ENCODE measurements at regions not wholly inside any gene's neighbourhood (a gene's known extent, or its start where the extent isn't known, plus 50 kb on each side); places are given as distances from the start of the nearest gene placed in this dataset.

DNA sequence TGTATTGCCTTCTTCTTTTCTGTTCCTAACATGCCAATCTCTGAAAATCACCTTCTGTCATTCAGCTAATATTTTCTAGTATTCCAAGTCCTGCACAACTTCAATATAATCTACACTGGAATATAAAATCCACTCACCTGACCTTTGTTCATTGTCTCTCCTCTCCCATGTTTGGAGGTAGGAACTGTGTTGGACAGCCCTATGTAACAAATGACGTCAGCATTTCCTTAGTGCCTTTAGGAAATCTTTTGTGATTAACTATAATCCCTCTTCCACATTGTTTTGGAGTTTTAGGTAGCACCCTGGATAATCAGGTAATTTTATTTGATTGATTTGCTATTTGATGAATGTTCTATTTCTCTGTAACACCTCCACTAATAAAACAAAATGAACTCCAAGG, 814.8 kb upstream of the PRKX start:
- TF ChIP-seq, protein P1, sequence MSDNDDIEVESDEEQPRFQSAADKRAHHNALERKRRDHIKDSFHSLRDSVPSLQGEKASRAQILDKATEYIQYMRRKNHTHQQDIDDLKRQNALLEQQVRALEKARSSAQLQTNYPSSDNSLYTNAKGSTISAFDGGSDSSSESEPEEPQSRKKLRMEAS (IDR thresholded peaks at IDR 0.05; ENCODE audit: low read depth), result no peak
- no peak for TF ChIP-seq NFIC (IDR thresholded peaks at IDR 0.05; ENCODE audit: borderline replicate concordance)
- TF ChIP-seq, protein P2, sequence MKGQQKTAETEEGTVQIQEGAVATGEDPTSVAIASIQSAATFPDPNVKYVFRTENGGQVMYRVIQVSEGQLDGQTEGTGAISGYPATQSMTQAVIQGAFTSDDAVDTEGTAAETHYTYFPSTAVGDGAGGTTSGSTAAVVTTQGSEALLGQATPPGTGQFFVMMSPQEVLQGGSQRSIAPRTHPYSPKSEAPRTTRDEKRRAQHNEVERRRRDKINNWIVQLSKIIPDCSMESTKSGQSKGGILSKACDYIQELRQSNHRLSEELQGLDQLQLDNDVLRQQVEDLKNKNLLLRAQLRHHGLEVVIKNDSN (IDR thresholded peaks at IDR 0.05; ENCODE audit: borderline replicate concordance, low read depth), result no peak
- TF ChIP-seq GABPA (IDR thresholded peaks at IDR 0.05; ENCODE audit: low read depth), result no peak
- TF ChIP-seq, protein P3, sequence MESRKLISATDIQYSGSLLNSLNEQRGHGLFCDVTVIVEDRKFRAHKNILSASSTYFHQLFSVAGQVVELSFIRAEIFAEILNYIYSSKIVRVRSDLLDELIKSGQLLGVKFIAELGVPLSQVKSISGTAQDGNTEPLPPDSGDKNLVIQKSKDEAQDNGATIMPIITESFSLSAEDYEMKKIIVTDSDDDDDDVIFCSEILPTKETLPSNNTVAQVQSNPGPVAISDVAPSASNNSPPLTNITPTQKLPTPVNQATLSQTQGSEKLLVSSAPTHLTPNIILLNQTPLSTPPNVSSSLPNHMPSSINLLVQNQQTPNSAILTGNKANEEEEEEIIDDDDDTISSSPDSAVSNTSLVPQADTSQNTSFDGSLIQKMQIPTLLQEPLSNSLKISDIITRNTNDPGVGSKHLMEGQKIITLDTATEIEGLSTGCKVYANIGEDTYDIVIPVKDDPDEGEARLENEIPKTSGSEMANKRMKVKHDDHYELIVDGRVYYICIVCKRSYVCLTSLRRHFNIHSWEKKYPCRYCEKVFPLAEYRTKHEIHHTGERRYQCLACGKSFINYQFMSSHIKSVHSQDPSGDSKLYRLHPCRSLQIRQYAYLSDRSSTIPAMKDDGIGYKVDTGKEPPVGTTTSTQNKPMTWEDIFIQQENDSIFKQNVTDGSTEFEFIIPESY (IDR thresholded peaks at IDR 0.05; ENCODE audit: borderline replicate concordance, low read depth), result no peak
- TF ChIP-seq, protein P4, sequence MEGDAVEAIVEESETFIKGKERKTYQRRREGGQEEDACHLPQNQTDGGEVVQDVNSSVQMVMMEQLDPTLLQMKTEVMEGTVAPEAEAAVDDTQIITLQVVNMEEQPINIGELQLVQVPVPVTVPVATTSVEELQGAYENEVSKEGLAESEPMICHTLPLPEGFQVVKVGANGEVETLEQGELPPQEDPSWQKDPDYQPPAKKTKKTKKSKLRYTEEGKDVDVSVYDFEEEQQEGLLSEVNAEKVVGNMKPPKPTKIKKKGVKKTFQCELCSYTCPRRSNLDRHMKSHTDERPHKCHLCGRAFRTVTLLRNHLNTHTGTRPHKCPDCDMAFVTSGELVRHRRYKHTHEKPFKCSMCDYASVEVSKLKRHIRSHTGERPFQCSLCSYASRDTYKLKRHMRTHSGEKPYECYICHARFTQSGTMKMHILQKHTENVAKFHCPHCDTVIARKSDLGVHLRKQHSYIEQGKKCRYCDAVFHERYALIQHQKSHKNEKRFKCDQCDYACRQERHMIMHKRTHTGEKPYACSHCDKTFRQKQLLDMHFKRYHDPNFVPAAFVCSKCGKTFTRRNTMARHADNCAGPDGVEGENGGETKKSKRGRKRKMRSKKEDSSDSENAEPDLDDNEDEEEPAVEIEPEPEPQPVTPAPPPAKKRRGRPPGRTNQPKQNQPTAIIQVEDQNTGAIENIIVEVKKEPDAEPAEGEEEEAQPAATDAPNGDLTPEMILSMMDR (IDR thresholded peaks at IDR 0.05), result no peak
- no peak for TF ChIP-seq NRF1 (IDR thresholded peaks at IDR 0.05; ENCODE audit: low read depth, low read length)
- no peak for TF ChIP-seq MEF2A (IDR thresholded peaks at IDR 0.05; ENCODE audit: borderline replicate concordance, low read depth)
- TF ChIP-seq, protein P5, sequence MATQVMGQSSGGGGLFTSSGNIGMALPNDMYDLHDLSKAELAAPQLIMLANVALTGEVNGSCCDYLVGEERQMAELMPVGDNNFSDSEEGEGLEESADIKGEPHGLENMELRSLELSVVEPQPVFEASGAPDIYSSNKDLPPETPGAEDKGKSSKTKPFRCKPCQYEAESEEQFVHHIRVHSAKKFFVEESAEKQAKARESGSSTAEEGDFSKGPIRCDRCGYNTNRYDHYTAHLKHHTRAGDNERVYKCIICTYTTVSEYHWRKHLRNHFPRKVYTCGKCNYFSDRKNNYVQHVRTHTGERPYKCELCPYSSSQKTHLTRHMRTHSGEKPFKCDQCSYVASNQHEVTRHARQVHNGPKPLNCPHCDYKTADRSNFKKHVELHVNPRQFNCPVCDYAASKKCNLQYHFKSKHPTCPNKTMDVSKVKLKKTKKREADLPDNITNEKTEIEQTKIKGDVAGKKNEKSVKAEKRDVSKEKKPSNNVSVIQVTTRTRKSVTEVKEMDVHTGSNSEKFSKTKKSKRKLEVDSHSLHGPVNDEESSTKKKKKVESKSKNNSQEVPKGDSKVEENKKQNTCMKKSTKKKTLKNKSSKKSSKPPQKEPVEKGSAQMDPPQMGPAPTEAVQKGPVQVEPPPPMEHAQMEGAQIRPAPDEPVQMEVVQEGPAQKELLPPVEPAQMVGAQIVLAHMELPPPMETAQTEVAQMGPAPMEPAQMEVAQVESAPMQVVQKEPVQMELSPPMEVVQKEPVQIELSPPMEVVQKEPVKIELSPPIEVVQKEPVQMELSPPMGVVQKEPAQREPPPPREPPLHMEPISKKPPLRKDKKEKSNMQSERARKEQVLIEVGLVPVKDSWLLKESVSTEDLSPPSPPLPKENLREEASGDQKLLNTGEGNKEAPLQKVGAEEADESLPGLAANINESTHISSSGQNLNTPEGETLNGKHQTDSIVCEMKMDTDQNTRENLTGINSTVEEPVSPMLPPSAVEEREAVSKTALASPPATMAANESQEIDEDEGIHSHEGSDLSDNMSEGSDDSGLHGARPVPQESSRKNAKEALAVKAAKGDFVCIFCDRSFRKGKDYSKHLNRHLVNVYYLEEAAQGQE (IDR thresholded peaks at IDR 0.05; ENCODE audit: low read depth, low read length), result no peak
- no peak for TF ChIP-seq EP300 (IDR thresholded peaks at IDR 0.05; ENCODE audit: borderline replicate concordance in 1 of 2, low read depth in 1 of 2, low read length in 1 of 2)

All from SK-N-SH (cell line).